Activated CD8-positive, alpha-beta T cell treated with anti-CD3 and anti-CD28 coated beads for 36 hours (primary cell): ENCODE measurements at regions not wholly inside any gene's neighbourhood (a gene's known extent, or its start where the extent isn't known, plus 50 kb on each side); places are given as distances from the start of the nearest gene placed in this dataset.

Experiments used
- ATAC-seq: fragments of 200-7000 bp; cut with Tn5 transposase; one replicate; pipeline ENCODE4 v1.10.0; 2021; ENCODE audit warnings: mild to moderate bottlenecking, moderate library complexity
- CTCF ChIA-PET: fragments of 350-600 bp; sonication (Branson Sonifier 250); formaldehyde crosslinking; loops from one replicate; lab custom pipeline; 2021; ENCODE audit warnings: antibody characterized with exemption; lab: Charles Lee
- POLR2A ChIA-PET: fragments of 350-600 bp; sonication (Branson Sonifier 250); formaldehyde crosslinking; loops from one replicate; lab custom pipeline; 2021; ENCODE audit warnings: antibody characterized with exemption; lab: Charles Lee
- DNase-seq: peaks from one replicate; pipeline ENCODE4 v3.0.0-alpha.2; 2020
- H3K27ac Mint-ChIP-seq: one replicate; pipeline ENCODE4 v1.8.0; 2021; ENCODE audit warnings: mild to moderate bottlenecking, mixed read lengths
- H3K27me3 Mint-ChIP-seq: one replicate; pipeline ENCODE4 v1.8.0; 2021; ENCODE audit warnings: mixed read lengths
- H3K36me3 Mint-ChIP-seq: one replicate; pipeline ENCODE4 v1.8.0; 2021; ENCODE audit warnings: low read depth, mixed read lengths
- H3K4me1 Mint-ChIP-seq: one replicate; pipeline ENCODE4 v1.8.0; 2021; ENCODE audit warnings: low read depth, mixed read lengths
- H3K4me3 Mint-ChIP-seq: one replicate; pipeline ENCODE4 v1.8.0; 2021; ENCODE audit warnings: mild to moderate bottlenecking, moderate library complexity, mixed read lengths
- H3K9me3 Mint-ChIP-seq: one replicate; pipeline ENCODE4 v1.8.0; 2021; ENCODE audit warnings: mixed read lengths
- CTCF ChIP-seq: fragments of 200-600 bp; IDR thresholded peaks from one replicate; pipeline ENCODE4 v1.8.0; 2022; ENCODE audit warnings: antibody characterized with exemption, mild to moderate bottlenecking
- intact Hi-C: fragments of 100-400 bp; cut with micrococcal nuclease; formaldehyde crosslinking; loops from one replicate; pipeline ENCODE4 v1.10.0; 2022

GRCh38 chr7:93018716-93019115 lies 99.1 kb downstream of the SAMD9 start:
- Mint-ChIP-seq H3K27me3 (peaks cover under 1% of the 10 kb centered on the region), H3K4me3 (no peak overlapping the region), H3K4me1 (peaks cover 17% of the 10 kb centered on the region), H3K27ac (no peak overlapping the region), H3K9me3 (peaks cover 3% of the 10 kb centered on the region), H3K36me3 (no peaks in the 10 kb centered on the region)
- ChIA-PET CTCF (no interaction called here), POLR2A (no interaction called here)
- no peak for DNase-seq
- no peak for ATAC-seq
- intact Hi-C loops = no loop called here
- no peak for TF ChIP-seq CTCF

GRCh38 chr7:93016681-93017381 lies 100.9 kb downstream of the SAMD9 start:
- Mint-ChIP-seq H3K27ac (no peak overlapping the region), H3K27me3 (peaks cover 2% of the 10 kb centered on the region), H3K4me1 (peaks cover 17% of the 10 kb centered on the region), H3K4me3 (no peak overlapping the region), H3K9me3 (no peaks in the 10 kb centered on the region), H3K36me3 (no peaks in the 10 kb centered on the region)
- no peak for DNase-seq
- ATAC-seq = no peak
- ChIA-PET POLR2A (interaction anchor here (1.0 kb wide), 1 partner anchor 10 kb away, joined by 3 read pairs; no protein-coding TSS in a partner anchor), CTCF (interaction anchor here (0.7 to 1.4 kb wide), 2 partner anchors 11 to 47 kb away, joined by 4 read pairs; no protein-coding TSS in a partner anchor)
- intact Hi-C loops = no loop called here
- TF ChIP-seq CTCF = no peak

- ATAC-seq (no peak), DNase-seq (no peak)
- Mint-ChIP-seq H3K9me3 (no peaks in the 10 kb centered on the region), H3K4me1 (peaks cover 15% of the 10 kb centered on the region), H3K4me3 (no peak overlapping the region), H3K27me3 (peaks cover 2% of the 10 kb centered on the region), H3K36me3 (no peaks in the 10 kb centered on the region), H3K27ac (no peak overlapping the region)
- TF ChIP-seq CTCF = no peak
- POLR2A ChIA-PET = interaction anchor here (0.6 to 1.0 kb wide), 2 partner anchors 11 to 69 kb away, joined by 3 read pairs; no protein-coding TSS in a partner anchor
- CTCF ChIA-PET = interaction anchor here (0.7 to 1.4 kb wide), 2 partner anchors 10 to 46 kb away, joined by 4 read pairs; no protein-coding TSS in a partner anchor
- intact Hi-C loops = no loop called here
These were observed 101.8 kb downstream of the SAMD9 start for GRCh38 chr7:93015779-93016481.

- Mint-ChIP-seq H3K27ac (no peak overlapping the region), H3K9me3 (no peaks in the 10 kb centered on the region), H3K4me3 (no peak overlapping the region), H3K4me1 (peaks cover 15% of the 10 kb centered on the region), H3K27me3 (peaks cover 2% of the 10 kb centered on the region), H3K36me3 (no peaks in the 10 kb centered on the region)
- TF ChIP-seq CTCF = no peak
- ChIA-PET POLR2A (interaction anchor here (0.6 kb wide), 1 partner anchor 70 kb away, joined by 3 read pairs; no protein-coding TSS in a partner anchor), CTCF (interaction anchor here (1.4 kb wide), 1 partner anchor 46 kb away, joined by 4 read pairs; no protein-coding TSS in a partner anchor)
- intact Hi-C loops = no loop called here
- DNase-seq (no peak), ATAC-seq (no peak)
These were observed 102.5 kb downstream of the SAMD9 start for GRCh38 chr7:93015101-93015778.
